NB4 (cell line): ENCODE measurements at regions not wholly inside any gene's neighbourhood (a gene's known extent, or its start where the extent isn't known, plus 50 kb on each side); places are given as distances from the start of the nearest gene placed in this dataset.

ENCODE experiments used
- MYC ChIP-seq: IDR thresholded peaks from 2 replicates; pipeline ENCODE4 v1.6.1; 2011; ENCODE audit warnings: low read depth, low read length
- POLR2A ChIP-seq: IDR thresholded peaks from 2 replicates; pipeline ENCODE4 v1.6.1; 2011; ENCODE audit warnings: mild to moderate bottlenecking; ENCODE audit not compliant: insufficient read length; ENCODE audit errors: extremely low read depth
- TF ChIP-seq, protein P1 (sequence below): IDR thresholded peaks from 2 replicates; pipeline ENCODE4 v1.6.1; 2011; ENCODE audit warnings: low read depth, low read length
- TF ChIP-seq, protein P2 (sequence below): IDR thresholded peaks from one replicate; pipeline ENCODE4 v1.5.1; 2012; ENCODE audit warnings: low read depth, low read length

DNA sequence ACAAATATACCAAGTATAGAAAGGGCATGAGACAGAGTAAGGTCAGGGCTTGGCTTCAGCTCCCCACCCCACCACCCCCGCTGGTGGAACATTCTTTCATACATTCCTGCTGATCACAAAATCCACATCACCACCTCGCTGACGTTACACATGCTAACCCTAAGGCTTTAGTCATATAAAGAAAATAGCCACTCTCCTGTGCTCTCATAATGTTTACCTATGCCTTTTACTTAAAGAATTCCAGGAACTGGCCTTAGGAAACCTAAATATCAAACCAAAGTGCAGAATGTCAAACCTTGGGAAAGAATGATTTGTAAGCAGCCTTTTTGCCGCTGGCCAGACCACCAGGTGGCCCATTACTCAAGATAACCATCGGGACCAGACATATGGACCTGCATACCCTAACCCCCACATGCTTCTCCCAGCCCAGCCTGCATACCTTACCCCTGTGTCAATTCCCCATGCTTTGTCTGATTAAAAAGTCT lies 136.3 kb upstream of the SLC39A10 start:
- TF ChIP-seq, protein P1, sequence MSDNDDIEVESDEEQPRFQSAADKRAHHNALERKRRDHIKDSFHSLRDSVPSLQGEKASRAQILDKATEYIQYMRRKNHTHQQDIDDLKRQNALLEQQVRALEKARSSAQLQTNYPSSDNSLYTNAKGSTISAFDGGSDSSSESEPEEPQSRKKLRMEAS, result no peak
- TF ChIP-seq, protein P2, sequence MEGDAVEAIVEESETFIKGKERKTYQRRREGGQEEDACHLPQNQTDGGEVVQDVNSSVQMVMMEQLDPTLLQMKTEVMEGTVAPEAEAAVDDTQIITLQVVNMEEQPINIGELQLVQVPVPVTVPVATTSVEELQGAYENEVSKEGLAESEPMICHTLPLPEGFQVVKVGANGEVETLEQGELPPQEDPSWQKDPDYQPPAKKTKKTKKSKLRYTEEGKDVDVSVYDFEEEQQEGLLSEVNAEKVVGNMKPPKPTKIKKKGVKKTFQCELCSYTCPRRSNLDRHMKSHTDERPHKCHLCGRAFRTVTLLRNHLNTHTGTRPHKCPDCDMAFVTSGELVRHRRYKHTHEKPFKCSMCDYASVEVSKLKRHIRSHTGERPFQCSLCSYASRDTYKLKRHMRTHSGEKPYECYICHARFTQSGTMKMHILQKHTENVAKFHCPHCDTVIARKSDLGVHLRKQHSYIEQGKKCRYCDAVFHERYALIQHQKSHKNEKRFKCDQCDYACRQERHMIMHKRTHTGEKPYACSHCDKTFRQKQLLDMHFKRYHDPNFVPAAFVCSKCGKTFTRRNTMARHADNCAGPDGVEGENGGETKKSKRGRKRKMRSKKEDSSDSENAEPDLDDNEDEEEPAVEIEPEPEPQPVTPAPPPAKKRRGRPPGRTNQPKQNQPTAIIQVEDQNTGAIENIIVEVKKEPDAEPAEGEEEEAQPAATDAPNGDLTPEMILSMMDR, result no peak
- TF ChIP-seq POLR2A, result no peak
- TF ChIP-seq MYC, result no peak
